SHP77 treated with DMSO at 0.1 percent for 48 hours (cell line): ENCODE measurements at regions not wholly inside any gene's neighbourhood (a gene's known extent, or its start where the extent isn't known, plus 50 kb on each side); places are given as distances from the start of the nearest gene placed in this dataset.

ENCODE experiments used
- DNase-seq: peaks from one replicate; lab custom pipeline; 2025; lab: John Stamatoyannopoulos, UW

DNA sequence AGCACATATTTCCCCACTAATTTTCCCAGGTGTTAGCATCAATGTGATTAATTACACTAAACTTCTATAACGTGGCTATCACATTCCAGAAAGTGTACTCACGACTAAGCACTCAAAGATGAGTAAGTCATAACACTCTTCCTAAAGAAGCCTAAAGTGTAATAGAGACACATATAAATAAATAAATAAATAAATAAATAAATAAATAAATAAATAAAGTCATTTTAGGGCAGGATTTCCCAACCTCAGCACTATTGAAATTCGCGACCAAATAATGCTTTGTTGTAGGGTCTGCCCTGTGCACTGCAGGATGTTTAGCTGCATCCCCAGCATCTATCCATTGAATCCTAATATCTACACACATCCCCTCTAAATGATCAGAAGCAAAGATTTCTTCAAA lies 390.9 kb downstream of the CDH7 start:
- DNase-seq, result no peak

DNA sequence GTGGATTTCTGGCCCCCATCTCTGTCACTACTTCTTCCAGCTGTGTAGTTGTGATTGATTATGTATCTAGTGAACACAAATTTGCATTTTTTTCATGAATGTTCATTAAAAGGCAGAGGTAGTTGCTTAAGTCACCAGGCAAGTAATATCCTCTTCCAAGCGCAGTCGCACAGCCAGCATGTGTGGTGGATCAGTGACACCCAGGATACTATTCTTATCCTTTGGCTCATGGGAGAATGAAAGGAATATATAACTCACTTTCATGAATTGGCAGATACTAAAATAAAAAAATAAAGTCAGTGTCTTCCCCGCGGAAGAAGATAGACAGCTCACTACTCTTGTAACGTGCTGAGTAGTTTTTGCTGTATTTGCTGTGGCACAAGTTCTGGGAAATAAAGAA lies 387.8 kb downstream of the CDH7 start:
- DNase-seq, result no peak

DNA sequence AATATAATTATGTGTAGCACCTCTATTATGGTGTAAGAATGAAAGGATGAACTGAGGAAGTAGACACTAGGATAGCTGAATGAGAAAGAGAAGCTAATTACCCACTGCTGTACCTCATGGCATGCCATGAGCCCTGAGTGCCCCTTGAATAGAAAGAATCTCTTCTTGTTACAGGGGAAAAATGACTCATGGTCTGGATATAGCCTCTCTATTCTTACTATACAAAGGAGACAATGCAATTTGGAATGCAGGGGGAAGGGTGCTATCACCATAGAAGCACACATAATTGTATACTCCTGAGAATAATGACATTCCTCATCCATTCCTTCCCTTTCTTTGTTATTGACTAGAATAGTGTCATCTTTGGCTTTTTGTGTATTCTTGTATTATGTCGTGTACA lies 385.2 kb downstream of the CDH7 start:
- no peak for DNase-seq

DNA sequence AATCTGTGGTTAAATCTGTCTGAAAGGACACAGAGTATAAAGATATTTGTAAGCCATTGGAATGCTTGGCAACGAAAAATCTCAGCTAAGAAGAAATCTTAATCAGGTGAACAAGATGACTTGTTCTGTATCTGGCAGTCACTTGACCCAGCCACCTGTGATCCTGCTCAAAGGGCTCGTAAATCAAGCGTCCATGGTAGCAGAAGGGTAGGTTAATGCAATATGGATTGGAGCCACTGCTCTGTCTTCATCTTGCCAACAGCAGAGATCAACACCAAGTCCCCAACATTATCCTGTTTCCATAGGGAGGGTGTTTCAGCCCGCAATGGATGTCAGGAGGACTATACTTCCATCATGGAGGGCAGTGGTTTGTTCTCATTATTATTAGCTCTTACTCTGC lies 378.4 kb downstream of the CDH7 start:
- no peak for DNase-seq

DNA sequence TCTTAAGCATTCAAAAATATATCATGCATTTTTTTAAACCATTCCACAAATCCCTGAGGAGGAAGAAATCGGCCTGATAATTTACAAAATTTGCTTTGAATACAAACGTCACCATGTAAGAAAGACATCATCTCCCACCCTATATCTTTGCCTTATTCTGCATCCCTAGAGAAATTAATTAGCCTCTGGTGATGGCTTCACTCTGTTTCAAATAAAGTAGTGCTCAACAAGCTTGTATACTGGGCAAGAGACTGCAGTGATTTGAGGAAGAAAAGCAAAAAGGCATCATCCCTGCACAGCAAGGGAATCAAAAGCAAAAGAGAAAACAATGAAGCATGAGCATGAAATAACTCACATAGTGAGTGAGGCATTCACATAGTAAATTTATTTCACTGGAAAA lies 375.5 kb downstream of the CDH7 start:
- no peak for DNase-seq

DNA sequence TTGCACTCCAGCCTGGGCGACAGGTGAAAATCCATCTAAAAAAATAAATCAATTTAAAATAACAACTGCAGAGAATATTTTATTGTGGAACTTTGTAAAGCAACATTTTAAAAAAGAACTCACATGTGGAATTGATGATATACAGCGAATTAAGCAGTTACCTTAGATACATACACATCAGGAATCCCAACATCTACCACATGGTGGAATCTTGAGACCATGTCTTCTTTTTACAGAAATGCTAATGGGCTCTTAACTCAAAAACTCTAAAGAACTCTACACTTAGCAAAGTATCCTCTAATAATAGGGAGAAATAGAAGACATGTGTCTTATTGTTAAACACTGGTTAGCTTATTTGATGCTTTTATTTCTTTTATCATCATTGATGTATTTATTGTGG lies 373.6 kb downstream of the CDH7 start:
- DNase-seq, result no peak

DNA sequence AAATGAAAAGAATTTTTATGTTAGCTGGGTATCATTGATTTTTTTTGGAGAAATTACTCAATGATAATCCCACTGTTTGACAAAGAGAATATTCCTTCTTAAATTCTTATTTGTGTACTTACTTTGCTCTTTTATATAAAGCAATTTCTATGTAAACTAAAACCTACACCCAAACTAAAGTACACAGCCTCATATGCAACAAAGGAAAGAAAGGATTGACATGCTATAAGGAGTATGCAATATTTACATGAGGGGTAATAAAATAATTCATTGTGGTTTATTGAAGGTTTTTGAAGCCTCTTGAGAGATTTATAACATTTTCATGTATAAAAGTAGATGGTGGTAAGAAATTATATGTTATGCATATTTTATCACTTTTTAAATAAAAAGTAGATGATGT lies 368.5 kb downstream of the CDH7 start:
- no peak for DNase-seq

DNA sequence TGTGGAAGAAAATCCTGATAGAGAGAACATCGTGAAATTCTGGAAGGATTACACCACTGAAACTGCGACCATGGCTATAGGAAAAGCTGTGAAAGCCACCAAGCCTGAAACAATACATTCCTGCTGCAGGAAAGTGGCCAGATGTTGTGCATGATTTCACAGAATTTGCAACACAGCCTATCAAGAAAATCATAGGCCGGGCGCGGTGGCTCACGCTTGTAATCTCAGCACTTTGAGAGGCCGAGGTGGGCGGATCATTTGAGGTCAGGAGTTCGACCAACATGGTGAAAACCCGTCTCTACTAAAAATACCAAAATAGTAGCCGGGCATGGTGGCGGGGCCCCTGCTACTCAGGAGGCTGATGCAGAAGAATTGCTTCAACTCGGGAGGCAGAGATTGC lies 360.2 kb downstream of the CDH7 start:
- no peak for DNase-seq

DNA sequence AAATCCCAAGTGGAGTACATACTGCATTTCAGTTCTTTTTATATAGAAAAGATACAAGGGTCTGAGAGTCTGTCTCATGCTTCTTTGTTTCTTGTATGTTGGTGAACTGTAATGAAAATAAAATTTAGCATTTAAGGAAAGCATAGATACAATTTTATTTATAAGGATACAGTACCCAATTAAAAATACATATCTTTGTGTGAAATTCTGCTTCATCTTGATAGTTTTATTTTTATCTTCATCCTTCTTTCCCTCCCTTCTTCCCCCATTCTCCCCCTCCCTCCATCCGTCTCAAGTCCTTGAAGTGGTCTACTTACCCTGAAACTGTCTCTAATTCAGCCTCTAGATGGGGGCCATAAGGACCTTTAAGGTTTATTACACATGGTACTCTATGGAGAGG lies 359.8 kb downstream of the CDH7 start:
- DNase-seq, result no peak

DNA sequence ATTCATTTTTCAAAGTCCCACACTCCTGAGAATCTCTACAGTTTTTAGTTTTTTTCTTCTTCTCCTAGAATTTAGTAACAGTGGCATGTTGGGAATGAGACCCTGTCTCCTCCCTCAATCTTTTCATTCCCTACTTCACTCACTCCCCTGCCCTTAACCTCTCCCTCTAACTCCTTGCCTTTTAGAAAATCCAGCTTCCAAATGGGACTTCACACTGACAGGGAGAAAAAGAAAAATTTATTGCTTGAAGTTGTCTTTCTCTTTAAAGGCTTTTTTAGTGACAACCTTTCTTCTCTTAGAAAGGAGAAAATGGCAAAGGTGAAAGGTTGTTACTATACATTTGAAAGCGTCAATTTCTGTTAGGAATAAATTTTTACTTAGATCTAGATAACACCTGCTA lies 359.2 kb downstream of the CDH7 start:
- DNase-seq, result no peak

DNA sequence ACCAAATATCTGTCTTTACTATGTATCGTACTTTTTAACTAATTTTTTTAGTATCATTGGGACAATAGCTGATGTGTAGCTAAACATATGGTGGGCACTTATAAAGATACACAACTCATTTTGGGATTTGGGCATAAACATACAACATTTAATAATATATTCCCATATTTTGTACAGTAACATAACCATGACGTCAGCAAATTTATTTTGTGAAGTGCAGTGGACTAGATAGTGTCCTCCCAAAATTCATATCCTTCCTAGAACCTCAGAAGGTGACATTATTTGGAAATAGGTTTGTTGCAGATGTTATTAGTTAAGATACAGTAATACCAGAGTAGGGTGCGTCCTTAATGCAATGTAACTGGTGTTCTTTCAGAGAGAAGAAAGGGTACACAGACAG lies 356.7 kb downstream of the CDH7 start:
- no peak for DNase-seq

DNA sequence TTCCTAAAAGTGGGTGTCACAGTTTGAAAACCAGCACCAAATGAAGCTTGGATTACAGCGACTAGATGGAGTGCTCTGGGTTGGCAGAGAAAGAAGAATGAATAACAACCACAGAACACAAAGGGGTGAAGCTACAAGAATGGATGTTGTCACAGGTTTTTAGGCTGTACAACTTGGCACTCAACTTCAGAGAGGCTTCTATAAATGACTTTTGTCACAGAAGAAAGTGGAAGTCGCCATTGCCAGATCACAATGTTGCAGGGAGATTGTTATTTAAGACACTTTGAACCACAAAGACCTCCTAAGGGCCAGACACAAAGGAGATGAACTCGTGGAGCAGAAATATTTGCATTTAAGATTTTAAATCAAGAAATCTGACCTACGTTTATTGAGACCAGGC lies 354.2 kb downstream of the CDH7 start:
- no peak for DNase-seq

DNA sequence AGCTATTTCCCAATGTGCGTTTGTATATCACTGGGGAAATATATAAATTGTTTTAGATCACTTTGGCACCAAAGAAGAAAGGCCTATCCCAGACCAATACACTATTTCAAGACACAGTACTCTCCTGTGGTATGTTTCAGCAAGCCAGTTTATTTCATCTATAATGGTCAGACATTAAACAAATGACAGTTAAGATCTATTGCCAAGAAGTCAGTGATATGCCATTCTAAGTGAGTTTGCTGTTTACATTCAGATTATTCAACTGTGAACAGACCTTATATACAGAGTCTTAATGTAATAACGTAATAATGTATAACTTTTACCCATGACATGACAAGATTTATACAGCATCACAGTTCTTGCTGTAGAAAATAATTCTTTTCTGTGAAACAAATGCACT lies 352.7 kb downstream of the CDH7 start:
- DNase-seq, result no peak

DNA sequence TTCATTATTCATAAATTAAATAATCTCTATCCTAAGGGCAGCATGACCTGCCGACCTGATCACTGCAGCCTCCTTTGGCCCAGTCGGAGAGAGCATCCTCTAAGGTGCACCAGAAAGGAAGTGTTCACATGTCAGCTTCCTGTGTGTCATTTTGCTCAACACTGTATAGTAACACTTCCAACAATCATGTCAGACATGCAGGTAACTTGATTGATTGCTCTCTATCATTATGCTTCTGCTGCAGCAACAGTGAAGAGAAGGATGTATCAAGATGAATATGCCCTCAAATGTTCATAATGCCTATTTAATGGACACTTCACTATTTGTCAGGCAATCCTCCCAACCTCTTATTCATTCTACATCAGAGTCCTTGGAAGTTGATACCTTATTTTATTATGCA lies 332.3 kb downstream of the CDH7 start:
- DNase-seq, result no peak

DNA sequence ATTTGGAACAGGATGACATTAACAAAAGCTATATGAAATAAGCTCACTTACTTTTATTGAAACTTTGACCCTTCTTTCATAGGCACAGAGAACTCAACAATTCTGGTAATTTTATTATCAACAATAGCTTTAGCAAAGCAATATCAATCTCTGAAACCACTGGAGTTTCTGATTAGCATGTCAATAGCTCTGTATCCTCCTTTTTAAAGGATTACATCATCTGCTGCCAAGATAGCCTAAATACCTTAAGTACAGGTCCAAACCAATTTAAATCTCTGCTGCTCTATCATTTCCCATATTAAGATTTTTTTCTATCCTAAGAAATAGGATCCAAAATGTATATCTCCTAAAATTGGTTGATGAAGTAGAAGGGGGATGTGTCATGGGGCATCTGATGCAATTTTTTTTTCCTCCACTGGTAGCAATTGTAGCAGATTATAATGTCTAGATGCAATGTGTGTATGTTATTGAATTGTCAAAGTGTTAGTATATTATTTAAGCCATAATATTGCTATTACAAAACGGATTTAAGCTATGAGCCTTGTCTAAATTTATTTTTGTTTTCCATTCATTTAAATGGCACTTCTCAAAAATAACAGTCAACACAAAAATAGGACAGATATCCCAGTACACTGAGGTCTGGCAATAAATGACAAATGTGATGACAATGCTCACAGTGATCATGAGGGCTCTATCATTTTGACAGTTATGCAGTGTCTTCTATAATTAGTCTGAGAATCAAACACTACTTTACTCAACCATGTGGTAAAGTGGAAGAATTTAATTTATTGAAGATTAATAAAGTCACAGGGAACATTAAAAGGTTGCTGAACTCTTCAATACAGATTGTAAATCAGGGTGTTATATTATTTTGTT lies 328.4 kb downstream of the CDH7 start:
- no peak for DNase-seq

DNA sequence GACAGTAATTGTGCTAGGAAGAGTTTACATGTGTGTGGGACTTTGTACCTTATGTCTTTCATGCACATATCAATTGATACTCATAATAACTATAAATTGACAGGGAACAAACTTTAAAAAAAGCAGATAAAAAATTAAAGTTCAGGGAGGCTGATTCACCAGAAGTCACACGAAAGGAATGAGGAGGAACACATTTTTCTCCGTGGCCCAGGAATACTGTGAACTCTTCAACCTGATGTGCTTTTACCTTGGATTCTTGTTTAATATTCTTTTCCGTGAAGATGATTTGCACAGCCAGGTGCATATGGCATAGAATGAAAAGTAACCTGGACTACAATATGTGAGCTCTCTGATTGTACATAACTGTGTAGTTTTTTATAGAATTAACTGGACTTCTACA lies 326.3 kb downstream of the CDH7 start:
- DNase-seq, result no peak

DNA sequence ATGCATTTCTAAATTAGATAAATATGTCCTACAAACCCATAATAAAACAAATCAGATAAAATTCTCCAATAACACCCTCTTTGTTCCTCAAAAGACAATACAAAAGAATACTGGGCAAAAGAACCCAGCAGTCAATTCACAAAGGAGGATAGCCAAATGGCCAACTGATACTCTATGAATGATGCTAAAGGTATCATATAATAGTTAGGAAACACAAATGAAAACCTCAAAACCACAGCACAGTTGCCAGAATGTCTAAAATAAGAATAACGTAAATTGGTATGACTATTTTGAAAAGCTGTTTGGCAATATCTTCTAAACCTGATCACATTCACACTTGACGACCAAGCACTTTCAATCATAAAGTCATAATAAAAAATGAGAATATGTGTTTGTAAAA lies 315.4 kb downstream of the CDH7 start:
- no peak for DNase-seq

DNA sequence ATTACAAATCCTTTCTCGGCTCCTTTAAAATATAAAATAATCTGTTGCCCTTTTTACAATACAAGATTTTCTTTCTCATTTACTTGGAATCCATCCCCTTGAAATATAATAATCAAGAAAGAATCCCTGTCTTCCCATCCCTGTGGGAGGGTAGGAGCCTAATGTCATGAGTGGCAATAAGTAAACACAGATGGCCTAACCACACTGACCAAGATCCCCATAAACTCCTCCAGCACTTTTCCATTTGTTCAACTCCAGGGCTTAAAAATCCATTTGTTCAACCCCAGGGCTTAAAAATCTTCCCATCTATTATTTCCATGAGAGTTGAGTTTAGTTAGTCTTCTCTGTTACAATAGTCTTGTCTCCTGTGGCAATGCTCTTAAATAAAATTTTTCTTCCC lies 297.6 kb downstream of the CDH7 start:
- DNase-seq, result no peak

DNA sequence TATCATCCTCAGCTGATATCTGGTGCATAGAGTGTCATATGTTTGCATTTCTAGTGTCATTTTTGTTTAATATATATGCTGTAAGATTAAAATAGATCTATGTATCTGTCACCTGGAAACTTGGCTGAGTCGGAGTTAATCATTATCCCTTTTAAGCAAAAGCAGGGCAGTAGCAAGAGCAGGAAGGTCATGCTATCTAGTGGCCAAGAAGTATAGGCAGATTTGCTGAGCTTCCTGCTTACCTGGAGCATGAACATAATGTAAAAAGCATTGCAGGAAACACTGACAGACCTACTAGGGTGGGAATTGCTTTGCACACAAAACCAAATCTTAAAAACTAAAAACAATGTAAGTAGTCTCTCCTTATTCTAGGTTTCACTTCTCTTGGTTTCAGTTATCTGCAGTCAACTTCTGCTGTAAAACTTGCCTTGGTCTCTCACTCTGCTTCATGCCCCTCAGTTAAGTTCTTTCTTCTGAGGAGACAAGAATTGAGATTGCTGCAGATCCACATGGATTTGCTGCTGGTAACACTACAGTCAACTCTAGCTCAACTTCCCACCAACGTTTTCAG lies 295.3 kb downstream of the CDH7 start:
- no peak for DNase-seq

DNA sequence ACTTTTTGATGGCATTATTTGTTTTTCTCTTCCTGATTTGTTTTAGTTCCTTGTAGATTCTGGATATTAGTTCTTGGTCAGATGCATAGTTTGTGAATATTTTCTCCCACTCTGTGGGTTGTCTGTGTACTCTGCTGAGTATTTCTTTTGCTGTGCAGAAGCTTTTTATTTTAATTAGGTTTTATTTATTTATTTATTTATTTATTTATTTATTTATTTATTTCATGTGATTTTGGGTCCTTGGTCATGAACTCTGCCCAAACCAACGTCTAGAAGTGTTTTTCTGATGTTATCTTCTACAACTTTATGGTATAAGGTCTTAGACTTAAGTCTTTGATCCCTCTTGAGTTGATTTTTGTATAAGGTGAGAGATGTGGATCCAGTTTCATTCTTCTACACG lies 292.2 kb downstream of the CDH7 start:
- no peak for DNase-seq

DNA sequence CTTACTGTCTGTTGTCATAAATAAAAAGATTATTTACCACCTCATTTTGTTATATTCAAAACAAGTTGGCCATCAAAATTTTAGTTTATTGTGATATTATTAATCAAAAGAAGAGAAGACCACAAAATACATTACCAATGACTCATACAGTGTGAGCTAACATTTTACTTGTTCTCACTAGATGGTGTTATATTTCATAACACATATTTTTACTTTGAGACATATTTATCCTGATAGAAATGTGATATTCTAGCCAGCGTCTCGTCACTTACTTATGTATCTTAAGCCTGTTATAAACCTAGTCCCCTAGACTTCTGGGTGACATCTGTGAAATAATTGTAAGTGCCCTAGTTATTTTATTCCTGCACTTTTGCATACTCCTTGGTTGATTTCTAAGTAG lies 263.2 kb downstream of the CDH7 start:
- DNase-seq, result no peak

DNA sequence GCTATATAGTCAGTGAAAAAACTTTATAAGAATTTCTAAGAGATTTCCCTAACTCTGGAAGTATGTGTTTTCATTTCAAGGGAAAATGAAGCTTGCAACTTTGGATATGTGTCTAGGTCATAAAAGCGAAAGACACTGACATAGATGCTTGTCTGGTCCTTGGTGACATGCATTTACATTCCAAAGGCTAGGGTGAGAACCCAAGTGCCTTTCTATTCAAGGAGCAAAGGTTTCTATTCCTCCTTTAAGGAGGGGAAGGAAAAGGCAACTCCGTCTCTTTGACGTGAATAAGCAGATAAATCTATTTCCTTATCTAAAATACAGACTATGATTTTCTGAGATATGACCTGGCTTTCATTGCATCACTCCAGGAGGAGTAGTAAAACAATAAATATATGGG lies 261.1 kb downstream of the CDH7 start:
- DNase-seq, result no peak

DNA sequence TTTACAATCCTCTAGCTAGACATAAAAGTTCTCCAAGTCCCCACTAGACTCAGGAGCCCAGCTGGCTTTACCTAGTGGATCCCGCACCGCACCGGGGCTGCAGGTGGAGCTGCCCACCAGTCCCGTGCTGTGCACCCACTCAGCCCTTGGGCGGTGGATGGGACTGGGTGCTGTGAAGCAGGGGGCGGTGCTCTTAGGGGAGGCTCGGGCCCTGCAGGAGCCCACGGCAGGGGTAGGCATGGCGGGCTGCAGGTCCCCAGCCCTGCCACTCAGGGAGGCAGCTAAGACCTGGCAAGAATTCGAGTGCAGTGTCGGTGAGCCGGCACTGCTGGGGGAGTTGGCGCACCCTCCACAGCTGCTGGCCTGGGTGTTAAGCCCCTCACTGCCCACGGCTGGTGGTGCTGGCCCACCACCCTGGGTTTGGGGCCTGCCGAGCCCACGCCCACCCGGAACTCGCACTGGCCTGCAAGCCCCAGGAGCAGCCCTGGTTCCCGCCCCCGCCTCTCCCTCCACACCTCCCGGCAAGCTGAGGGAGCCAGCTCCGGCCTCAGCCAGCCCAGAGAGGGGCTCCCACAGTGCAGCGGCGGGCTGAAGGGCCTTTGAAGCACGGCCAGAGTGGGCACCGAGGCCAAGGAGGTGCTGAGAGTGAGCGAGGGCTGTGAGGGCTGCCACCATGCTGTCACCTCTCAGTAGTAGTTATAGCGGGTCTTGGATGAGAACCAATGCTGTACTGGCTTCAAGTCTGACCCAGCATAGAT lies 255.2 kb downstream of the CDH7 start:
- no peak for DNase-seq
